Lower leg skin (tissue), 3 donors: ENCODE measurements at regions not wholly inside any gene's neighbourhood (a gene's known extent, or its start where the extent isn't known, plus 50 kb on each side); places are given as distances from the start of the nearest gene placed in this dataset.

Experiments used
- CTCF ChIP-seq, 3 donors: fragments of 450-650 bp; IDR thresholded peaks; one replicate each; pipeline ENCODE4 v1.5.1; 2016; ENCODE audit warnings: antibody characterized with exemption in 3 of 3, mild to moderate bottlenecking in 3 of 3, moderate library complexity in 2 of 3
- POLR2A ChIP-seq, 2 donors: fragments of 450-650 bp; IDR thresholded peaks; one replicate each; pipeline ENCODE4 v1.6.1; 2016 to 2017; ENCODE audit warnings: antibody characterized with exemption in 2 of 2, mild to moderate bottlenecking in 1 of 2, moderate library complexity in 1 of 2

GRCh38 chr14:52124791-52125684 is 56.2 kb upstream of the NID2 start:
- TF ChIP-seq CTCF (IDR thresholded peaks at IDR 0.05), result no peak
- no peak for TF ChIP-seq POLR2A (IDR thresholded peaks at IDR 0.05)
